Parathyroid adenoma (tissue), 2 donors: ENCODE measurements at regions not wholly inside any gene's neighbourhood (a gene's known extent, or its start where the extent isn't known, plus 50 kb on each side); places are given as distances from the start of the nearest gene placed in this dataset.

Source experiments
- H2AFZ ChIP-seq: fragments of 300-600 bp; sonication (generic); one replicate; pipeline ENCODE4 v1.7.0; 2017; ENCODE audit warnings: antibody characterized with exemption, mild to moderate bottlenecking
- H3K27ac ChIP-seq: fragments of 300-600 bp; sonication (generic); one replicate; pipeline ENCODE4 v1.7.0; 2017
- H3K27me3 ChIP-seq: fragments of 300-600 bp; sonication (generic); one replicate; pipeline ENCODE4 v1.7.0; 2017; ENCODE audit warnings: low read length; ENCODE audit not compliant: control insufficient read depth, insufficient read depth
- H3K36me3 ChIP-seq: fragments of 300-600 bp; sonication (generic); one replicate; pipeline ENCODE4 v1.7.0; 2017; ENCODE audit warnings: low read length; ENCODE audit not compliant: control insufficient read depth, insufficient read depth
- H3K4me1 ChIP-seq: fragments of 300-600 bp; sonication (generic); one replicate; pipeline ENCODE4 v1.7.0; 2017; ENCODE audit warnings: control low read depth
- H3K4me2 ChIP-seq: fragments of 300-600 bp; sonication (generic); one replicate; pipeline ENCODE4 v1.7.0; 2017; ENCODE audit warnings: low read length
- H3K4me3 ChIP-seq: fragments of 300-600 bp; sonication (generic); one replicate; pipeline ENCODE4 v1.7.0; 2017; ENCODE audit warnings: low read depth, low read length
- H3K79me2 ChIP-seq: fragments of 300-600 bp; sonication (generic); one replicate; pipeline ENCODE4 v1.7.0; 2017; ENCODE audit warnings: control low read depth
- H3K9ac ChIP-seq: fragments of 300-600 bp; sonication (generic); one replicate; pipeline ENCODE4 v1.7.0; 2017; ENCODE audit warnings: mild to moderate bottlenecking
- H3K9me3 ChIP-seq: fragments of 300-600 bp; sonication (generic); one replicate; pipeline ENCODE4 v1.7.0; 2017; ENCODE audit warnings: low read length; ENCODE audit not compliant: control insufficient read depth
- TF ChIP-seq, protein P1 (sequence below): fragments of 300-600 bp; sonication (generic); IDR thresholded peaks from one replicate; pipeline ENCODE4 v1.7.0; 2017; ENCODE audit warnings: antibody characterized with exemption, mild to moderate bottlenecking
- donor health status: primary hyperparathyroidism.

DNA sequence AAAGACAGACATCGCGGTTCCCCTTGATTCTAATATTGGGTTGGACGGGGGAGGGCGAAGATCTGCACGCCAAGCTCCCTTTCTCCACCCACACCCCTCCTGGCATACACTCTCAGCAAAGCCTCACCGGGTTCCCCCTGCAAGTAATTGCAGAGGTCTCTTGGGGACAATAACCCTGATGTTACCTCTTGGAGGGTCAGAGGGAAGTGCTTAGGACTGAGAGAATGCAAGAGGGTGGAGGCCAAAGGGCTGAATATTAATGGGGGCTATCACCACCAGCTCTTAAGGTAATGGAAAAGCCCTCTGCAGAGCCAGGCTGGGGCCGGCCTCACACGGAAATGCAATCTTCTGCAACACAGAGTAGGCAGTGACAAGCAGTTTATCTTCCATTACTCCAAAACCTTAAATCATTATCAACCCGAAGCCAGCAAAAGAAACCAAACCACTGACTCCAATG is 344.1 kb upstream of the GATB start:
- peaks cover 7% of the 10 kb centered on the region for H3K4me1 ChIP-seq
- no peak overlapping the region for H3K4me2 ChIP-seq

DNA sequence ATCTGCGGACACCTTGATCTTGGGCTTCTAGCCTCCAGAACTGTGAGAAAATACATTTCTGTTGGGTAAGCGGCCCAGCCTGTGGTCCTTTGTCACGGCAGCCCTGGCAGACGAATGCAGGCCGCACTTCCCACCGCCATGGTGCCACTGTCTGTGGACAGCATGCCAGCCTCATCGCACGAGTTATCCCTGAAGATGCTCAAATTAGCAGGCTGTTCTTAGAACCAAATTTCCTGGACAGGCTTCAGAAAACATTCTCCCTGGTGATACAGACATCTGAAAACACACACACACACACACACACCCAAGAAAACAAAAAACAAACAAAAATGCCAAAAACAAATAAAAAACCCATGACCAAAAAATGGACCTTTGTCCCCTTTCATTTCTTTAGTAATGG is 343.5 kb upstream of the GATB start:
- Histone ChIP-seq H3K27ac (no peak overlapping the region), H3K4me2 (no peak overlapping the region), H3K9me3 (no peaks in the 10 kb centered on the region), H3K4me3 (no peak overlapping the region), H3K9ac (no peak overlapping the region), H3K36me3 (no peaks in the 10 kb centered on the region), H3K79me2 (no peaks in the 10 kb centered on the region), H3K27me3 (no peaks in the 10 kb centered on the region), H2AFZ (no peak overlapping the region), H3K4me1 (peaks cover 7% of the 10 kb centered on the region)
- TF ChIP-seq, protein P1, sequence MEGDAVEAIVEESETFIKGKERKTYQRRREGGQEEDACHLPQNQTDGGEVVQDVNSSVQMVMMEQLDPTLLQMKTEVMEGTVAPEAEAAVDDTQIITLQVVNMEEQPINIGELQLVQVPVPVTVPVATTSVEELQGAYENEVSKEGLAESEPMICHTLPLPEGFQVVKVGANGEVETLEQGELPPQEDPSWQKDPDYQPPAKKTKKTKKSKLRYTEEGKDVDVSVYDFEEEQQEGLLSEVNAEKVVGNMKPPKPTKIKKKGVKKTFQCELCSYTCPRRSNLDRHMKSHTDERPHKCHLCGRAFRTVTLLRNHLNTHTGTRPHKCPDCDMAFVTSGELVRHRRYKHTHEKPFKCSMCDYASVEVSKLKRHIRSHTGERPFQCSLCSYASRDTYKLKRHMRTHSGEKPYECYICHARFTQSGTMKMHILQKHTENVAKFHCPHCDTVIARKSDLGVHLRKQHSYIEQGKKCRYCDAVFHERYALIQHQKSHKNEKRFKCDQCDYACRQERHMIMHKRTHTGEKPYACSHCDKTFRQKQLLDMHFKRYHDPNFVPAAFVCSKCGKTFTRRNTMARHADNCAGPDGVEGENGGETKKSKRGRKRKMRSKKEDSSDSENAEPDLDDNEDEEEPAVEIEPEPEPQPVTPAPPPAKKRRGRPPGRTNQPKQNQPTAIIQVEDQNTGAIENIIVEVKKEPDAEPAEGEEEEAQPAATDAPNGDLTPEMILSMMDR = no peak

More for the DNA sequence above, 344.1 kb upstream of the GATB start:
- no peaks in the 10 kb centered on the region for H3K9me3 ChIP-seq
- H3K79me2 ChIP-seq = no peaks in the 10 kb centered on the region
- no peak overlapping the region for H2AFZ ChIP-seq
- H3K4me3 ChIP-seq = no peak overlapping the region
- H3K27ac ChIP-seq = no peak overlapping the region
- no peaks in the 10 kb centered on the region for H3K27me3 ChIP-seq
- no peaks in the 10 kb centered on the region for H3K36me3 ChIP-seq
- no peak overlapping the region for H3K9ac ChIP-seq
- TF ChIP-seq, protein P1 = no peak

DNA sequence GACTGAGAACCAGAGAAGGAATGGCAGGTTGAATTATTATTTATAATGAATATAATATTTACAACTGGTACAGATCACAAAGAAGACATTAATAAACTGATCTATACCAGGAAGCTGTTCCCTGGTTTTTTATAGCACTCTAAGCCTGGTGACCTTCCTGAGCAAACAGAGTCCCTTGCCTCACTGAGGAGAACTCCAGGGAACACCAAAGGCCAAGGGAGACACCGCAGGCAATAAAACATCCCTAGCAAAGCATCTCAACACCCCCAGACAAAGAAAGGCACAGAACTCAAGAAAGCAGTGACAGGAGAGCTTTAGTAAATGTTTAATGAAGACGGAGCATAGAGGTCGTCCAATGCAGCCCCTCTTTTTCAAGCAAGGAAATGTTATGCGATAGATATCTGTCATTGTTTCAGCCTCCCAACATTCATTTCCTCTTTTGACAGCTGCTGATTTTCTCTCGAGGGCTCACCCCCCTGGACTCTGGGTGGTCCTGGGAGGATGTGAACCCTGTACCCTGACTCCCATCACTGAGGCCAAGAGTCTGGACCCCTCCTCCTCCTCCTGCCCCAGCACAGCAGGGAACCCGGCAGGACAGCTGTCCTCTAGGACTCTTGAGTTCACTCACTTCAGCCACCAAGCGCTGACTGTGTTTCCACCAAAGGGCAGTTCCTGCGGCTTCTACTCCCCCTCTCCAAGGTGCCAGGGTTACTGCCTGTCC is 342.5 kb upstream of the GATB start:
- Histone ChIP-seq H3K4me2 (no peak overlapping the region), H2AFZ (no peak overlapping the region), H3K36me3 (no peaks in the 10 kb centered on the region), H3K27me3 (no peaks in the 10 kb centered on the region), H3K4me3 (no peak overlapping the region), H3K27ac (no peak overlapping the region), H3K9ac (no peak overlapping the region), H3K9me3 (no peaks in the 10 kb centered on the region), H3K79me2 (no peaks in the 10 kb centered on the region), H3K4me1 (peaks cover 7% of the 10 kb centered on the region)
- TF ChIP-seq, protein P1 = no peak

DNA sequence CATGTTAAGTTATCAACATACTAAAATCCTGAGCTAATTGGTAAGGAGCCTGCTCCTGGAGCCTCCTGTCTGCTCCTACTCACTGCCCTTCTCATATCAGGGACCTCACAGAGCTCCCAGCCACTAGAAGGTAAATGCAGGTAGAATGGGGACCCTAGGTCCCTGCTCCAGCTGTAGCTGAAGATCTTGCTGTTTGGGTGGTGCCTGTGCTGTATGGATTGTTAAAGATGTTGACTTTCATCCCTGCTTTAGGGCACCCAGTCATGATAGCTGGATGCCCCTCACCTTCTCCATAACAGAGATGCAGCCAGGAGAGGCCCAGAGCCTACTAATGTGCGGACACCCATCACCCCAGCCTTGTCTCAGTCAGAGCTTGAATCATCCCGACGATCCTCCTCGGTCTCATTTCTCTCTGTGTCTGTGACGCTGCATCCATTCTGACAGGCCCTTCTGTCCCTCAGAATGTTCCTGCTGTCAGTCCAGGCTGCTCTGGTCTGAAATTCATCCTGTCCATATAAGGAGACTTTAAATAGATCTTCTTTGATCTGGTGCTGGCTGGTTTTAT is 341.7 kb upstream of the GATB start:
- Histone ChIP-seq H3K4me1 (peaks cover 7% of the 10 kb centered on the region), H3K27ac (no peak overlapping the region), H3K9me3 (no peaks in the 10 kb centered on the region), H3K9ac (no peak overlapping the region), H3K4me3 (no peak overlapping the region), H3K79me2 (no peaks in the 10 kb centered on the region), H3K27me3 (no peaks in the 10 kb centered on the region), H3K36me3 (no peaks in the 10 kb centered on the region), H2AFZ (no peak overlapping the region), H3K4me2 (no peak overlapping the region)
- TF ChIP-seq, protein P1 = no peak
